ENCODE measurements at regions not wholly inside any gene's neighbourhood (a gene's known extent, or its start where the extent isn't known, plus 50 kb on each side); places are given as distances from the start of the nearest gene placed in this dataset.

- H3K9me3 Mint-ChIP-seq, result peaks cover 6% of the 10 kb centered on the region
- ATAC-seq (replicated peaks; ENCODE audit: extremely low read depth, poor library complexity, severe bottlenecking) (no peak), DNase-seq (ENCODE audit: low spot score in 2 of 2) (no peak)
- H3K4me1 Mint-ChIP-seq, result no peaks in the 10 kb centered on the region
- H3K36me3 Mint-ChIP-seq (ENCODE audit: insufficient read depth), result no peaks in the 10 kb centered on the region
- no peak overlapping the region for H3K4me3 Mint-ChIP-seq
- H3K27me3 Mint-ChIP-seq, result no peaks in the 10 kb centered on the region
- no peak overlapping the region for H3K27ac Mint-ChIP-seq (ENCODE audit: low read depth)
These were observed 140.7 kb upstream of the ANO3 start for GRCh38 chr11:26191193-26191592.

DNA sequence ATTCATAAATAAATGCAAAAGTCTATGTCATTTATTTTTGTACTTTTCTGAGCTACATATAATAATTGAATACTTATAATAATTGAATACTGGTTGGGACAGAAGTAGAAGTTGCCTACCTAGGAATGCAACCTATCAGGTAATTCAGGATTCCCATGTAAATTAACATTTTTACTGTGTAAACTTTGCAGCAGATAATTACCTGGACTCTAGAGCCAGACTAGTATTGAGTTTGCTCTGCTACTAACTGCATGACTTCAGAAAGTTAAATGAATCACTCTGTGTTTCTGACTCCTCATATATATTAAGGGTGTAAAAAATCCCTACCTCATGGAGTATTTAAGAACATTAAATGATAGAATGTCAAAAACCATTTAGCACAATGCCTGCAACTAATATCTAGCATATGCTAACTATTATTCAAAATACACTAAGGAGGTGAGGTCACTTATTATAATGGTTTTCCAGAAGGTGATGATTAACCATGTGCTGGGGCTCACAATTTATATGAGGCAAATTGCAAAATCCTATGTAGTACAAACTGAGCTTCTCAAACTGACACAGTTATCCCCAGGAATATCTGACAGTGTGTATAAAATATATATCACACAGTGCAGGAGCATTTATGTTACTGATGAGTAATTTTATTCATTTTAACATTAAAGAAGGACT, 138.1 kb upstream of the ANO3 start:
- H3K27ac Mint-ChIP-seq (ENCODE audit: low read depth), result no peak overlapping the region
- H3K9me3 Mint-ChIP-seq, result peaks cover 20% of the 10 kb centered on the region
- ATAC-seq (replicated peaks; ENCODE audit: extremely low read depth, poor library complexity, severe bottlenecking) (no peak), DNase-seq (ENCODE audit: low spot score in 2 of 2) (no peak)
- H3K27me3 Mint-ChIP-seq, result no peaks in the 10 kb centered on the region
- H3K4me3 Mint-ChIP-seq, result no peak overlapping the region
- no peaks in the 10 kb centered on the region for H3K4me1 Mint-ChIP-seq
- no peaks in the 10 kb centered on the region for H3K36me3 Mint-ChIP-seq (ENCODE audit: insufficient read depth)

GRCh38 chr11:26194881-26195280, 137.0 kb upstream of the ANO3 start:
- Mint-ChIP-seq H3K36me3 (ENCODE audit: insufficient read depth) (no peaks in the 10 kb centered on the region), H3K4me1 (no peaks in the 10 kb centered on the region), H3K27me3 (no peaks in the 10 kb centered on the region), H3K4me3 (no peak overlapping the region), H3K27ac (ENCODE audit: low read depth) (no peak overlapping the region), H3K9me3 (peaks cover 21% of the 10 kb centered on the region)
- DNase-seq (ENCODE audit: low spot score in 2 of 2), result no peak
- no peak for ATAC-seq (replicated peaks; ENCODE audit: extremely low read depth, poor library complexity, severe bottlenecking)

- Mint-ChIP-seq H3K4me3 (no peak overlapping the region), H3K9me3 (peaks cover 15% of the 10 kb centered on the region), H3K27me3 (no peaks in the 10 kb centered on the region), H3K27ac (ENCODE audit: low read depth) (no peak overlapping the region), H3K4me1 (no peaks in the 10 kb centered on the region), H3K36me3 (ENCODE audit: insufficient read depth) (no peaks in the 10 kb centered on the region)
- no peak for ATAC-seq (replicated peaks; ENCODE audit: extremely low read depth, poor library complexity, severe bottlenecking)
- no peak for DNase-seq (ENCODE audit: low spot score in 2 of 2)
These were observed 133.3 kb upstream of the ANO3 start for GRCh38 chr11:26198532-26199096.

- no peak overlapping the region for H3K27ac Mint-ChIP-seq (ENCODE audit: low read depth)
- no peaks in the 10 kb centered on the region for H3K27me3 Mint-ChIP-seq
- no peak for DNase-seq (ENCODE audit: low spot score in 2 of 2)
- no peak for ATAC-seq (replicated peaks; ENCODE audit: extremely low read depth, poor library complexity, severe bottlenecking)
- H3K9me3 Mint-ChIP-seq, result peaks cover 18% of the 10 kb centered on the region
- no peaks in the 10 kb centered on the region for H3K4me1 Mint-ChIP-seq
- H3K4me3 Mint-ChIP-seq, result no peak overlapping the region
- no peaks in the 10 kb centered on the region for H3K36me3 Mint-ChIP-seq (ENCODE audit: insufficient read depth)
These were observed 132.4 kb upstream of the ANO3 start for GRCh38 chr11:26199331-26200095.

DNA sequence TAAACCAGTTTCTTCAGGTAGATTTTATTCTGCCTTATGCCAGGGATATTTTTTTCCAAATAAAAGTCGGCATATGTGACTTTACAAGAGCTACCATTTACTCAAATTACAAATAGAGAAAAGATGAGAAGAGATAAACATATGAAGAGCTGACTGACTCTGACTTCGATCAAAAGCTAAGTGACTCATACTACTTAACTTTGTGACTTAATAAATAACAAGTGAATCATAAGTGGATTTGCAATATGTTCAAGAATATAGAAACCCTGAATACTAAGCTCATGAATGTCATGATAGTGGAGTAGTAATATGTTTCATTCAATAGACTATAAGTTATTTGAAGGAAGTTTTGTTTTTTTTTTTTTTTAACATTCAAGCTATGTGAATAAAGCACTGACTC, 130.5 kb upstream of the ANO3 start:
- no peaks in the 10 kb centered on the region for H3K27me3 Mint-ChIP-seq
- no peaks in the 10 kb centered on the region for H3K4me1 Mint-ChIP-seq
- DNase-seq (ENCODE audit: low spot score in 2 of 2) (no peak), ATAC-seq (replicated peaks; ENCODE audit: extremely low read depth, poor library complexity, severe bottlenecking) (no peak)
- H3K9me3 Mint-ChIP-seq, result peaks cover 20% of the 10 kb centered on the region
- no peak overlapping the region for H3K4me3 Mint-ChIP-seq
- H3K36me3 Mint-ChIP-seq (ENCODE audit: insufficient read depth), result no peaks in the 10 kb centered on the region
- H3K27ac Mint-ChIP-seq (ENCODE audit: low read depth), result no peak overlapping the region

GRCh38 chr11:26202754-26203153, 129.2 kb upstream of the ANO3 start:
- Mint-ChIP-seq H3K27me3 (no peaks in the 10 kb centered on the region), H3K9me3 (peaks cover 22% of the 10 kb centered on the region), H3K4me3 (no peak overlapping the region), H3K36me3 (ENCODE audit: insufficient read depth) (no peaks in the 10 kb centered on the region), H3K27ac (ENCODE audit: low read depth) (no peak overlapping the region), H3K4me1 (no peaks in the 10 kb centered on the region)
- ATAC-seq (replicated peaks; ENCODE audit: extremely low read depth, poor library complexity, severe bottlenecking) (no peak), DNase-seq (ENCODE audit: low spot score in 2 of 2) (no peak)

DNA sequence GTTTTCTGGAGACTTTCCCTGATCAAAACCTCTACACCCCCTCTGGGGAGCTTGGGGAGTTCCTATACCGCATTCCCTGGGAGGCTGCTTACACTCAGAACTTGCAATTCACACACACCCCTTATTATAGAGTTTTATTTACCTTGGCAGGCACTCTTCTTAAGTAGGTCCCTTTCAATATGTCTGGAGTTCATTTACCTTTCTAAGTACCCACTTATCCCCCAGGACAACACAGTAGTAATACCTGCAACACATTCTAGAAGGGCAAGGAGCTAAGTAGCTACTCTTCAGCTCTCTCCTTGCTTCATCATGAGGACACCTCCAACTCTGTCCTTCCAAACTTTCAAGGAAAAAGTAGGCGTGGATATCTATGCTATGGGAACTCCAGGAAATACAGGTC, 127.8 kb upstream of the ANO3 start:
- ATAC-seq (replicated peaks; ENCODE audit: extremely low read depth, poor library complexity, severe bottlenecking) (no peak), DNase-seq (ENCODE audit: low spot score in 2 of 2) (no peak)
- Mint-ChIP-seq H3K36me3 (ENCODE audit: insufficient read depth) (no peaks in the 10 kb centered on the region), H3K4me3 (no peak overlapping the region), H3K4me1 (no peaks in the 10 kb centered on the region), H3K9me3 (peaks cover 11% of the 10 kb centered on the region), H3K27me3 (no peaks in the 10 kb centered on the region), H3K27ac (ENCODE audit: low read depth) (no peak overlapping the region)

DNA sequence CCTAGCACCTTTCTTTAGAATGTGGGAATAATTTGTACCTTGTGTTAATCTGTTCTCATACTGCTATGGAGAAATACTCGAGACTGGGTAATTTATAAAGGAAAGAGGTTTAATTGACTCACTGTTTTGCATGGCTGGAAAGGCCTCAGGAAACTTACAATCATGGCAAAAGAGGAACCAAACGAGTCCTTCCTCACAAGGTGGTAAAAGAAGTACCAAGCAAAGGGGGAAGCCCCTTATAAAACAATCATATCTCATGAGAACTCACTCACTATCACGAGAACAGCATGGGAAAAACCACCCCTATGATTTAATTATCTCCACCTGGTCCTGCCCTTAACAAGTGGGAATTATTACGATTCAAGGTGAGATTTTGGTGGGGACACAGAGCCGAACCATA, 127.1 kb upstream of the ANO3 start:
- Mint-ChIP-seq H3K4me1 (no peaks in the 10 kb centered on the region), H3K4me3 (no peak overlapping the region), H3K9me3 (peaks cover 11% of the 10 kb centered on the region), H3K36me3 (ENCODE audit: insufficient read depth) (no peaks in the 10 kb centered on the region), H3K27me3 (no peaks in the 10 kb centered on the region), H3K27ac (ENCODE audit: low read depth) (no peak overlapping the region)
- no peak for DNase-seq (ENCODE audit: low spot score in 2 of 2)
- no peak for ATAC-seq (replicated peaks; ENCODE audit: extremely low read depth, poor library complexity, severe bottlenecking)

GRCh38 chr11:26219183-26220117, 112.5 kb upstream of the ANO3 start:
- no peak for DNase-seq (ENCODE audit: low spot score in 2 of 2)
- H3K36me3 Mint-ChIP-seq (ENCODE audit: insufficient read depth), result no peaks in the 10 kb centered on the region
- peaks cover 24% of the 10 kb centered on the region for H3K9me3 Mint-ChIP-seq
- no peak for ATAC-seq (replicated peaks; ENCODE audit: extremely low read depth, poor library complexity, severe bottlenecking)
- no peak overlapping the region for H3K4me3 Mint-ChIP-seq
- no peaks in the 10 kb centered on the region for H3K4me1 Mint-ChIP-seq
- H3K27me3 Mint-ChIP-seq, result no peaks in the 10 kb centered on the region
- H3K27ac Mint-ChIP-seq (ENCODE audit: low read depth), result no peak overlapping the region

DNA sequence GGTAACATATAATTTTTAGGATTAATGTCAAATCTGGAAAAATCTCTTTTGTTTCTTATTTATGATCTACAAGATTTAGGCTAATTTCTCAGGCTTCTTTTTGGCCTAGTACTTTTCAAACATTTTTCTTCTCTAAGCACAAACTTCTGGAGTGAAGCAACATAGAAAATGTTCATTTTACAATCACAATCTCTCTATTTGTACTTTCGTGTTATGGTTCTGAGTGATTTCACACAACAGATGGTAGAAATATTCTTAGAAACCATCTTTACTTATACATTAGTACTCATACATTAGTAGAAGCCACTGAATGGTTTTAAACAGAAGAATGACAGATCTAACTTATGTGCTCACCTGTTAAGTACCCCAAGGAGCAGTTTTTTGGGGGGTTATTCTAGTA, 106.3 kb upstream of the ANO3 start:
- no peak overlapping the region for H3K27ac Mint-ChIP-seq (ENCODE audit: low read depth)
- no peak overlapping the region for H3K4me3 Mint-ChIP-seq
- peaks cover 7% of the 10 kb centered on the region for H3K9me3 Mint-ChIP-seq
- no peak for ATAC-seq (replicated peaks; ENCODE audit: extremely low read depth, poor library complexity, severe bottlenecking)
- H3K36me3 Mint-ChIP-seq (ENCODE audit: insufficient read depth), result no peaks in the 10 kb centered on the region
- DNase-seq (ENCODE audit: low spot score in 2 of 2), result no peak
- no peaks in the 10 kb centered on the region for H3K4me1 Mint-ChIP-seq
- no peaks in the 10 kb centered on the region for H3K27me3 Mint-ChIP-seq

DNA sequence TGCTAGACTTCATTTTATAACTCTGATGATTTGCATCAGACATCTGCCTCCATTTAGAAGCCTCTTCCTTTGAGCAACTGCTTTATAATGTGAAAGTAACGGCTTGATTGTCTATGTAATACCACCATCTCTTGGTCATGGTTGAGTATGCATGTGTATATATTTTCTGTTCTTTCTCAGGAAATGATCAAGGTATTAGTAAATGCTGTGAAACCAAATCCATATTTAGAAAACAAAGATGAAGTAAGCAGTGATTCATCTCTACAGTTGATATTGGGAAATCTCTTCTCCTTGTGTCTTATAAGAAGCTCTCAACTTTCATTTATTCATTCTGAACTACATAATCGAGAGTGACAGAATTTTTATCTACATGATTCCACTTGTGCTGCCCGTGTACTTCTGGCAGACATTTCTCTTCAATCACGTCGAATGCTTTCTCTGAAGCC, 104.6 kb upstream of the ANO3 start:
- no peak for DNase-seq (ENCODE audit: low spot score in 2 of 2)

More for the DNA sequence above, 104.6 kb upstream of the ANO3 start:
- no peaks in the 10 kb centered on the region for H3K27me3 Mint-ChIP-seq
- H3K4me1 Mint-ChIP-seq, result no peaks in the 10 kb centered on the region
- no peak for ATAC-seq (replicated peaks; ENCODE audit: extremely low read depth, poor library complexity, severe bottlenecking)
- H3K4me3 Mint-ChIP-seq, result no peak overlapping the region
- H3K36me3 Mint-ChIP-seq (ENCODE audit: insufficient read depth), result no peaks in the 10 kb centered on the region
- H3K27ac Mint-ChIP-seq (ENCODE audit: low read depth), result no peak overlapping the region
- H3K9me3 Mint-ChIP-seq, result peaks cover 12% of the 10 kb centered on the region
